ENCODE measurements at regions not wholly inside any gene's neighbourhood (a gene's known extent, or its start where the extent isn't known, plus 50 kb on each side); places are given as distances from the start of the nearest gene placed in this dataset.

- DNase-seq (ENCODE audit: insufficient read length, low spot score) (no peak), FAIRE-seq (no peak)
- TF ChIP-seq CTCF (IDR thresholded peaks at IDR 0.05; ENCODE audit: insufficient read depth, missing control alignments) = no peak
Measured at GRCh38 chrX:110966839-110967238, 129.2 kb upstream of the PAK3 start.

- no peak for DNase-seq (ENCODE audit: insufficient read length, low spot score)
- FAIRE-seq = no peak
- no peak for TF ChIP-seq CTCF (IDR thresholded peaks at IDR 0.05; ENCODE audit: insufficient read depth, missing control alignments)
Measured at GRCh38 chrX:110966091-110966454, 129.9 kb upstream of the PAK3 start.

- FAIRE-seq (no peak), DNase-seq (ENCODE audit: insufficient read length, low spot score) (no peak)
- no peak for TF ChIP-seq CTCF (IDR thresholded peaks at IDR 0.05; ENCODE audit: insufficient read depth, missing control alignments)
Measured at GRCh38 chrX:110965409-110966090, 130.4 kb upstream of the PAK3 start.

- FAIRE-seq (no peak), DNase-seq (ENCODE audit: insufficient read length, low spot score) (no peak)
- TF ChIP-seq CTCF (IDR thresholded peaks at IDR 0.05; ENCODE audit: insufficient read depth, missing control alignments) = no peak
Measured at GRCh38 chrX:110964786-110965185, 131.2 kb upstream of the PAK3 start.

GRCh38 chrX:110962451-110962850 lies 133.5 kb upstream of the PAK3 start:
- FAIRE-seq = no peak
- no peak for TF ChIP-seq CTCF (IDR thresholded peaks at IDR 0.05; ENCODE audit: insufficient read depth, missing control alignments)
- DNase-seq (ENCODE audit: insufficient read length, low spot score) = no peak

- DNase-seq (ENCODE audit: insufficient read length, low spot score) (no peak), FAIRE-seq (no peak)
- TF ChIP-seq CTCF (IDR thresholded peaks at IDR 0.05; ENCODE audit: insufficient read depth, missing control alignments) = no peak
Measured at GRCh38 chrX:110955706-110956105, 140.3 kb upstream of the PAK3 start.

GRCh38 chrX:110954428-110955100 lies 141.4 kb upstream of the PAK3 start:
- no peak for TF ChIP-seq CTCF (IDR thresholded peaks at IDR 0.05; ENCODE audit: insufficient read depth, missing control alignments)
- FAIRE-seq (no peak), DNase-seq (ENCODE audit: insufficient read length, low spot score) (no peak)
